ES-I3 (cell line): ENCODE measurements at regions not wholly inside any gene's neighbourhood (a gene's known extent, or its start where the extent isn't known, plus 50 kb on each side); places are given as distances from the start of the nearest gene placed in this dataset.
"Not testable (repeated sequence)": the region's sequence is repeated elsewhere in the genome, so short reads cannot be mapped to it uniquely, and the experiment has no call there.

Experiments used
- H3K36me3 ChIP-seq: 2 replicates; pipeline ENCODE4 v1.6.1; 2013; ENCODE audit warnings: mild to moderate bottlenecking, low read length, control low read depth, moderate library complexity; ENCODE audit not compliant: insufficient read depth
- H3K4me1 ChIP-seq: 2 replicates; pipeline ENCODE4 v1.6.1; 2013; ENCODE audit warnings: mild to moderate bottlenecking, control low read depth, low read length; ENCODE audit not compliant: insufficient read depth
- H3K9ac ChIP-seq: 2 replicates; pipeline ENCODE4 v1.6.1; 2013; ENCODE audit warnings: low read depth, mild to moderate bottlenecking, low read length, moderate library complexity
- H3K9me3 ChIP-seq: 2 replicates; pipeline ENCODE4 v1.6.1; 2013; ENCODE audit warnings: mild to moderate bottlenecking, low read length, moderate library complexity; ENCODE audit not compliant: control insufficient read depth, insufficient read depth

DNA sequence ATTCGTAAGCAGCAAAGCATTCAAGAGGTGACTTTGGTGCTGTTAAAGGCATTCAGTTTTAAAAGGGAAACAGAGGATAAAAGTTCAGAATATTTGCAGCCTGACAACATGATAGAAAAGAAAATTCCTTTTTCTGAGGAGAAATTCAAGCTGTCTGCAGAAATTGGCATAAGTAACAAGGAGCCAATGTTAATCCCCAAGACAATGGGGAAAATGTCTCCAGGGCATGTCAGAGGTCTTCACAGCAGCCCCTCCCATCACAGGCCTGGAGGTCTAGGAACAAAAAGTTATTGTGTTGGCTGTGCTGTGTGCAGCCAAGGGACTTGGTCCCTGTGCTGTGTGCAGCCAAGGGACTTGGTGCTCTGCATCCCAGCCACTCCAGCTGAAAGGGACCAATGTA lies 129.7 kb upstream of the MITF start:
- H3K9me3 ChIP-seq, H3K36me3 ChIP-seq, H3K4me1 ChIP-seq, H3K9ac ChIP-seq: not testable (repeated sequence)

GRCh38 chr3:69607466-69608305 lies 131.6 kb upstream of the MITF start:
- Histone ChIP-seq H3K9me3 (no peaks in the 10 kb centered on the region; the same call in 1 of the 2 replicates), H3K36me3 (no peaks in the 10 kb centered on the region), H3K4me1 (no peaks in the 10 kb centered on the region), H3K9ac (no peak overlapping the region)

- no peak overlapping the region for H3K9ac ChIP-seq
- H3K4me1 ChIP-seq = no peaks in the 10 kb centered on the region
- H3K9me3 ChIP-seq = no peaks in the 10 kb centered on the region; the same call in none of the 2 replicates
- no peaks in the 10 kb centered on the region for H3K36me3 ChIP-seq
Observed at GRCh38 chr3:69605867-69606266, 133.4 kb upstream of the MITF start.

GRCh38 chr3:69604735-69605450 lies 134.4 kb upstream of the MITF start:
- H3K9ac ChIP-seq = no peak overlapping the region
- no peaks in the 10 kb centered on the region for H3K4me1 ChIP-seq
- H3K9me3 ChIP-seq = no peaks in the 10 kb centered on the region; the same call in none of the 2 replicates
- no peaks in the 10 kb centered on the region for H3K36me3 ChIP-seq

- H3K9me3 ChIP-seq = no peaks in the 10 kb centered on the region; the same call in 1 of the 2 replicates
- no peak overlapping the region for H3K9ac ChIP-seq
- no peaks in the 10 kb centered on the region for H3K36me3 ChIP-seq
- no peaks in the 10 kb centered on the region for H3K4me1 ChIP-seq
Observed at GRCh38 chr3:69602112-69602511, 137.2 kb upstream of the MITF start.

GRCh38 chr3:69594286-69594685 lies 145.0 kb upstream of the MITF start:
- no peaks in the 10 kb centered on the region for H3K4me1 ChIP-seq
- no peak overlapping the region for H3K9ac ChIP-seq
- H3K36me3 ChIP-seq = no peaks in the 10 kb centered on the region
- no peaks in the 10 kb centered on the region for H3K9me3 ChIP-seq

- Histone ChIP-seq H3K9me3 (no peaks in the 10 kb centered on the region; the same call in 1 of the 2 replicates), H3K4me1 (no peaks in the 10 kb centered on the region), H3K36me3 (no peaks in the 10 kb centered on the region), H3K9ac (no peak overlapping the region)
Observed at GRCh38 chr3:69591164-69591736, 148.0 kb upstream of the MITF start.

DNA sequence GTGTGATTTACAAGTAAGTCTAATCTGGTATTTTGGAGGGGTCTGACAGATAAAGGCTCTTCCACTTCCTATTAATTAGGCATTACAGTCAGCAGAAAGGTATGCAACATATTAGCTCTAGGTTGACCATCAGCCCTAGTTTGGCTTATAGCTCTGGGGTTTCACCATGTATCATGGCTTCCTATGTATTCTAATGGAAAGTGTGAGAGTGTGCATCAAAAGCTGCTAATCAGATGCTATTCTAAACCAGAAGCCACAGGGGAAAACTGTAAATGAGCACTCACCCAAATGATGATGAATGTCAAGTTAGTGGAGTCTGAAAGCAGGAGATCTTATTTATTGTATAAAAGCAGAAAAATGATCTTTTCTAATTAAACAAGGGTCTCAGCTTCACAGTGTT lies 149.2 kb upstream of the MITF start:
- Histone ChIP-seq H3K9ac (no peak overlapping the region), H3K36me3 (no peaks in the 10 kb centered on the region), H3K9me3 (no peaks in the 10 kb centered on the region; the same call in 1 of the 2 replicates), H3K4me1 (no peaks in the 10 kb centered on the region)

DNA sequence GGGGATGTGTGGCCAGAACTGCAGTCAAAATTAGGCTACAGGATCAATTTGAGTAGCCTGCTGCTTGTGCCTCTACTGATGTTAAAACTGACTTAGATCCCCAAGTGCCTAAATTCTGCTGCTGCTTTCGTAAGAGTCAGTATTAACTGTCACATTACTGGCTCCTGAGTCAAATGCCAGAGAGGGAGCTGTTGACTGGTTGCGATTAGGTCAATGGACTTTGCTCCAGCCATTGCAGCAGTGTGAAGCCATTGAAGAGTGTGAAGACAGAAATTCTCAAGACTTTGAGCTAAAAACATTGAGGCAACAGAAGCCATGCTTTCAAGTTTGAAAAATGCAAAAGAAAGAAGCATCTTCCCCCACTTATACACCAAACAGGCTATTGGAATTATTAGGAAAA lies 151.1 kb upstream of the MITF start:
- Histone ChIP-seq H3K9ac (no peak overlapping the region), H3K9me3 (no peaks in the 10 kb centered on the region; the same call in 1 of the 2 replicates), H3K4me1 (no peaks in the 10 kb centered on the region), H3K36me3 (no peaks in the 10 kb centered on the region)

DNA sequence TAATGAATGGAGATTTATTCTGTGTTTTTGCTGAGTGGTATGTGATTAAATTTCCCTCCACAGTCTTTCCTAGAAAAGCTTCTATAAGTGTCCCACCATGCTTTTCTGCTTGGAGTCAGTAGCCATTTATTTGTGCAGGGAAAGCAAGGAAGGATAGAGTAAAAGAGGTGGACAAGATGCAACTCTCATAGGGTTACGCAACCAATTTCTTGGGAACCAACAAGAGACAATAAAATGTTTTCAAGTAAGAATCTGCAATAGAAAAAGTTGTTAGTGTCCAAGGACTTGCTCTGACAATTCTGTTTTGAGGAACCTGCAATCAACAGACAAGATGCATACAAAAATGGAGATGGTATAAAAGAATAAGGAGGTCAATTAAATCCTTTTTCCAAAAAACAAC lies 153.8 kb upstream of the MITF start:
- H3K9me3 ChIP-seq = no peaks in the 10 kb centered on the region; the same call in 1 of the 2 replicates
- no peak overlapping the region for H3K9ac ChIP-seq
- H3K36me3 ChIP-seq = no peaks in the 10 kb centered on the region
- no peaks in the 10 kb centered on the region for H3K4me1 ChIP-seq

GRCh38 chr3:69582044-69582443 lies 157.2 kb upstream of the MITF start:
- no peaks in the 10 kb centered on the region for H3K4me1 ChIP-seq
- H3K9me3 ChIP-seq = no peaks in the 10 kb centered on the region
- no peak overlapping the region for H3K9ac ChIP-seq
- no peaks in the 10 kb centered on the region for H3K36me3 ChIP-seq

DNA sequence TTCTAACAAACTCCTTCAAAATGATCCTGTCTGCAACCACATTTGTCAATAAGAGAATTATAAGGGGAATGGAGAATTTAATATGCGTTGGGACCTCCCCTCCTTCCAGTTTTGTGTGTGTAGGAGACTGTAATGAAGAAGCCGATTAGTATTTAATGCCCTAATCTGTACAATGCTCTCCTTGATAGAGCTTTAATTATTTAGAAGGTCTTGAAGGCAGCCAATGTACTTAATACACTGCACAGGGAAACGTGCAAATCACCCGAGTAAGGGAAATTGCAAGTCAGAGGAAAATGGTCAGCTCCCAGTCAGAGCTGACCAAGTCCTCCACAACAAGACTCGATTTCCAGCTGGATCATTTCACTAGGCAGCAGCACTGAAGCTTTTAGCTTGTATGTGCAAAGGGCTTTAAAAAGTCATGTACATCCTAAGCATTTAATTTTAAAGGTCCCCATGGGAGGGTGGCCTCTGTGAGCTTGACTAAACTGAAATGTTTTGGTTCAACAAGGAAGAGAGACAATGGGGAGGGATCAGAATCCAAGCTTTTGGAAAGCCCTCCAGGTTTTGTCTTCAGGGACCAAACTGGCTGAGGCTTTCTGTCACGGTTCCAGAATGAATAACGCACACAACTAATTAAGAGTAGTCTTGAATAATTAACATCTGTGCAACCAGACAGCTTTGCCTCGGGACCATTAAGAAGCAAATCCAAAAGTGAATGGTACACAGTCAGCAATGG lies 159.8 kb upstream of the MITF start:
- H3K36me3 ChIP-seq = no peaks in the 10 kb centered on the region
- no peaks in the 10 kb centered on the region for H3K4me1 ChIP-seq
- no peaks in the 10 kb centered on the region for H3K9me3 ChIP-seq
- no peak overlapping the region for H3K9ac ChIP-seq

- Histone ChIP-seq H3K9ac (no peak overlapping the region), H3K9me3 (no peaks in the 10 kb centered on the region), H3K4me1 (no peaks in the 10 kb centered on the region), H3K36me3 (no peaks in the 10 kb centered on the region)
Observed at GRCh38 chr3:69569520-69569919, 169.7 kb upstream of the MITF start.

GRCh38 chr3:69568951-69569350 lies 170.3 kb upstream of the MITF start:
- Histone ChIP-seq H3K9me3 (no peaks in the 10 kb centered on the region), H3K9ac (no peak overlapping the region), H3K36me3 (no peaks in the 10 kb centered on the region; the same call in 1 of the 2 replicates), H3K4me1 (no peaks in the 10 kb centered on the region)
